ENCODE measurements at regions not wholly inside any gene's neighbourhood (a gene's known extent, or its start where the extent isn't known, plus 50 kb on each side); places are given as distances from the start of the nearest gene placed in this dataset.

DNA sequence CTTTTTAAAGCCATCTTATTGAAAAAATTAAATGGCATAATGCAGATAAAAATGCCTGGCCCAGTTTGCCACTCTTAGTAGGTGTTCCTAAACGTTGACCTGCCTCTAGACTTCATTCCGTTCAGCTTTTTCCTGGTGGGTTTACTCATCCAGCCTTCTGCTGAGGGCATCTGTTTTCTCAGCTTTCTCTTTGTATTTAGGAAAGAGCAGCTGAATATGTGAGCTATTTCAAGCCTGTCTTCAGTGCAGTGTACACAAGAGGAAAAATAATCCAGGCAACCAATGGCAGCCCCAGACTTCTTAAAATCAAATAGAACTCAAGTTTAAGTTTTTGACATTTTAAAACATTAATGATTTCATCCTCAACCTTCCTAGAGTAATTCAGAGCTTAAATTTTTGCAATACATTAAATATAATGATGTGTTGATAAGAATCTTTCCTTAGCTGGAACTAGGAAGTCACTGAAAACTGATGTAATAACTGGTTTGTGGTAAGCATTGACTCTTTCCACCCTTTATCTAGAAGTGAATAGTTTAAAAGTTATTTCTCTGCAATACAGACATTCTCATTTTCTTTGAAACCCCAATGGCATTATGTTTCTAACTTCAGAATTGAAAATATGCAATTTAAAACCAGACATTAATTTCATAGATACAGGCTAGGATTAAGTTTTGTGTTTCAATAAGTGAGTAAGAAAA lies 165.4 kb downstream of the AASDHPPT start:
- whole genome bisulfite sequencing (ENCODE audit: insufficient coverage, low coverage, missing lambda C conversion rate), result 3% methylated on average over 2 of the region's 2 CpGs
- in situ Hi-C loops (cut with MboI), result no loop called here
- POLR2A ChIA-PET, result interaction anchor here (0.5 kb wide), 1 partner anchor 762 kb away, joined by 3 read pairs; no protein-coding TSS in a partner anchor
- TF ChIP-seq EHMT2 (IDR thresholded peaks at IDR 0.05), result no peak
- no peak for TF ChIP-seq EP400 (IDR thresholded peaks at IDR 0.05)
- TF ChIP-seq TRIM24 (IDR thresholded peaks at IDR 0.05), result no peak
- TF ChIP-seq ZNF318 (IDR thresholded peaks at IDR 0.05; ENCODE audit: borderline replicate concordance in 1 of 2, low read depth in 1 of 2), result no peak
- TF ChIP-seq ARID2 (IDR thresholded peaks at IDR 0.05), result no peak
- TF ChIP-seq FIP1L1 (IDR thresholded peaks at IDR 0.05; ENCODE audit: low read depth, low read length, poor library complexity, severe bottlenecking), result no peak

More for the DNA sequence above, 165.4 kb downstream of the AASDHPPT start:
- Histone ChIP-seq H3K79me2 (ENCODE audit: control insufficient read depth, insufficient read depth, low read length) (no peaks in the 10 kb centered on the region), H3K27me3 (ENCODE audit: control insufficient read depth in 2 of 2, insufficient read depth in 2 of 2, low read length in 2 of 2) (no peaks in the 10 kb centered on the region), H3K9me1 (ENCODE audit: control insufficient read depth, insufficient read depth, low read length) (no peaks in the 10 kb centered on the region), H3K27ac (ENCODE audit: extremely low read depth, low read depth, low read length) (no peak overlapping the region), H3K4me3 (no peak overlapping the region), H3K4me2 (ENCODE audit: insufficient read depth, low read length) (no peak overlapping the region), H3K36me3 (ENCODE audit: control insufficient read depth, insufficient read depth, low read length) (no peaks in the 10 kb centered on the region), H3K4me1 (replicated peaks in 1 of 2; ENCODE audit: control insufficient read depth in 2 of 2, insufficient read depth in 2 of 2, low read length in 2 of 2) (no peaks in the 10 kb centered on the region), H3K9me3 (replicated peaks; ENCODE audit: control insufficient read depth, insufficient read depth, low read depth, low read length) (no peaks in the 10 kb centered on the region), H2AFZ (ENCODE audit: low read depth, low read length) (no peak overlapping the region), H3K9ac (ENCODE audit: insufficient read depth in 1 of 2, low read depth in 2 of 2, low read length in 2 of 2) (no peak overlapping the region), H4K20me1 (replicated peaks; ENCODE audit: control insufficient read depth, insufficient read depth, low read length) (no peaks in the 10 kb centered on the region)
- CTCF ChIA-PET (ENCODE audit: low intra/inter-chr PET ratio), result no interaction called here
- DNase-seq (ENCODE audit: extremely low read depth in 1 of 4, low spot score in 3 of 4) (no peak), FAIRE-seq (no peak), ATAC-seq (no peak)
- BruUV-seq (replicated peaks), result no TSS peak
- intact Hi-C loops (cut with micrococcal nuclease), result no loop called here

Measured in K562 (cell line).